ENCODE measurements at regions not wholly inside any gene's neighbourhood (a gene's known extent, or its start where the extent isn't known, plus 50 kb on each side); places are given as distances from the start of the nearest gene placed in this dataset.

GRCh38 chr12:125193376-125194152, 128.3 kb downstream of the AACS start:
- Histone ChIP-seq H3K4me1 (no peaks in the 10 kb centered on the region), H3K9me3 (no peaks in the 10 kb centered on the region), H3K27me3 (ENCODE audit: low read depth) (peaks cover 28% of the 10 kb centered on the region), H3K36me3 (replicated peaks) (no peaks in the 10 kb centered on the region), H3K4me3 (no peak overlapping the region)
- in situ Hi-C loops (cut with MboI; ENCODE audit: low sequenced_read_pairs): no loop called here
- no peak for DNase-seq (ENCODE audit: low spot score in 2 of 2)

- H3K36me3 ChIP-seq (replicated peaks): no peaks in the 10 kb centered on the region
- no peak for DNase-seq (ENCODE audit: low spot score in 2 of 2)
- no peaks in the 10 kb centered on the region for H3K4me1 ChIP-seq
- H3K9me3 ChIP-seq: no peaks in the 10 kb centered on the region
- no peak overlapping the region for H3K4me3 ChIP-seq
- in situ Hi-C loops (cut with MboI; ENCODE audit: low sequenced_read_pairs): no loop called here
- peaks cover 23% of the 10 kb centered on the region for H3K27me3 ChIP-seq (ENCODE audit: low read depth)
Observed at GRCh38 chr12:125194163-125194773, 129.0 kb downstream of the AACS start.

DNA sequence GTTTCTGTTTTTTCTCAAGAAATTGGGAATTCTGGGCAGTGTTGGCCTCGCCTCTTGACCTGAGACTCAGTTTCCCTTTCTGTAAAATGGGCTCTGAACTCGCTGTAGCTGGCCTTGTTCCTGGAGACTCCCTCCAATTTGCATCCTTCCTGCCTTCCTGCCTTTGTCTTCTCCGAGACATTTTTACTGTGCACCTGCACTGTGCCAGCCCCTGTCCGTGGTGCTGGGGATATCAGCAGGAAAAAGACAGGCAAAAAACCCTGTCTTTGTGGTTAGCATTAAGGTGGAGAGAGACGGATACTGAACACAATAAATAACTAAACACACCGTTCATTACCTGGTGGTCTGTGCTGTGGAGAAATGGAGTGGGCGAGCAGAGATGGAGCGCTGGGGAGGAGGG, 129.8 kb downstream of the AACS start:
- peaks cover 16% of the 10 kb centered on the region for H3K27me3 ChIP-seq (ENCODE audit: low read depth)
- DNase-seq (ENCODE audit: low spot score in 2 of 2): no peak
- no peaks in the 10 kb centered on the region for H3K36me3 ChIP-seq (replicated peaks)
- H3K4me1 ChIP-seq: no peaks in the 10 kb centered on the region
- H3K9me3 ChIP-seq: no peaks in the 10 kb centered on the region
- in situ Hi-C loops (cut with MboI; ENCODE audit: low sequenced_read_pairs): no loop called here
- no peak overlapping the region for H3K4me3 ChIP-seq

GRCh38 chr12:125197326-125197725, 132.1 kb downstream of the AACS start:
- Histone ChIP-seq H3K4me1 (no peaks in the 10 kb centered on the region), H3K27me3 (ENCODE audit: low read depth) (peaks cover 12% of the 10 kb centered on the region), H3K4me3 (no peak overlapping the region), H3K36me3 (replicated peaks) (no peaks in the 10 kb centered on the region), H3K9me3 (no peaks in the 10 kb centered on the region)
- in situ Hi-C loops (cut with MboI; ENCODE audit: low sequenced_read_pairs): no loop called here
- DNase-seq (ENCODE audit: low spot score in 2 of 2): no peak

GRCh38 chr12:125198652-125199051, 133.4 kb downstream of the AACS start:
- DNase-seq (ENCODE audit: low spot score in 2 of 2): no peak
- no peaks in the 10 kb centered on the region for H3K36me3 ChIP-seq (replicated peaks)
- H3K4me1 ChIP-seq: no peaks in the 10 kb centered on the region
- peaks cover 12% of the 10 kb centered on the region for H3K27me3 ChIP-seq (ENCODE audit: low read depth)
- no peaks in the 10 kb centered on the region for H3K9me3 ChIP-seq
- in situ Hi-C loops (cut with MboI; ENCODE audit: low sequenced_read_pairs): no loop called here
- H3K4me3 ChIP-seq: no peak overlapping the region

DNA sequence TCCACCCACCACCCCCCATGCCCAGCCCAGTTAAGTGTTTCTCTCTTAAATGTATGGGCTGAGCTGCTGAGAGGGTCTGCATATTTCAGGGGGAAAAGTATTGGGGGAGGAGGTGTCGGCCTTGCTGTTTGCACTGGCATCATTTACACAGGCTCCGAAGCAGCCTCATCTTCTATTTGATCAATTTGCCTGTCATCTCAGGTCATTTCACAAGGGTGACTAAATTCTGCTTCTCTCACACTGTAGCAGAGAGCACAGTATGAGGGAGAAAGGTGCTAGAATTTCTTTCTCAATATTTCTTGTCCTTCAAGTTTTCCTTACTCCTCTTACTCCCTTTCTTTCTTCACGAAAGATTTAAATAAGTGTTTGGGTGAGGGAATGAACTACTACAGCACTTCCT, 135.9 kb downstream of the AACS start:
- in situ Hi-C loops (cut with MboI; ENCODE audit: low sequenced_read_pairs): no loop called here
- Histone ChIP-seq H3K4me1 (no peaks in the 10 kb centered on the region), H3K9me3 (no peaks in the 10 kb centered on the region), H3K27me3 (ENCODE audit: low read depth) (peaks cover 9% of the 10 kb centered on the region), H3K4me3 (no peak overlapping the region), H3K36me3 (replicated peaks) (no peaks in the 10 kb centered on the region)
- no peak for DNase-seq (ENCODE audit: low spot score in 2 of 2)

DNA sequence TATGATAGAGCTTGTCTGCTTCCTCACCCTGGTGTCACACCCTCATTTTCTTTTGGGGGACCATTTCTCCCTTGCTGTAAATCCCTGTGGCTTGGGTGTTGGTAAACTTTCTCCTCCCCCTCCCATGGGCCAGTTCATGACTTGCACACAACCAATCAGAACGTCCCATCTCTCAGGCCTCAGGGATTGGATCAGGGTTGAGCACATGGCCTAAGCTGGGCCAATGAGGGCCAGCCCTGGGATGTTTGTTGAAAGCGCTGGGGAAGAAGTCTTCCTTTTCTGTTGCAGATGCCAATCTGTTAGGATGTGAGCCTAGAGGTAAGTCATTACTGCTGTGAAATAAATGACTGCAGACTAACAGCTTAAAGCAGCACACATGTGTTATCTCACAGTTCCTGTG, 136.7 kb downstream of the AACS start:
- no peaks in the 10 kb centered on the region for H3K9me3 ChIP-seq
- H3K36me3 ChIP-seq (replicated peaks): no peaks in the 10 kb centered on the region
- DNase-seq (ENCODE audit: low spot score in 2 of 2): no peak
- peaks cover 9% of the 10 kb centered on the region for H3K27me3 ChIP-seq (ENCODE audit: low read depth)
- no peak overlapping the region for H3K4me3 ChIP-seq
- in situ Hi-C loops (cut with MboI; ENCODE audit: low sequenced_read_pairs): no loop called here
- H3K4me1 ChIP-seq: no peaks in the 10 kb centered on the region

DNA sequence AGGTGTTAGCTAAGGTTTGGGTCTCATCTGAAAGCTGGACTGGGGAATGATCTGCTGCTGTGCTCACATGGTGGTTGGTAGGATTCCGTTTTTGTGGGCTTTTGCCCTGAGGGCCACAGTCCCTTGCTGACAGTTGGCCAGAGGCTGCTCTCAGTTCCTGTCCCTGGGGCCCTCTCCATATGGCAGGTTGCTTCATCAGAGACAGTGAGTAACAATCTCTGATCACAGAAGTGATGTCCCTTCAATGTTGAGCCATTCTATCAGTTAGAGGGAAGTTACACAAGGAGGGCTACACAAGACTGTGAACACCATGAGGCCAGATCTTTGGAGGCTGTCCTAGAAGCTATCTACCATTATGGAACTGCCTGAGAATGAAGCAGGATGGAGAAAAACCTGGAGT, 137.2 kb downstream of the AACS start:
- Histone ChIP-seq H3K36me3 (replicated peaks) (no peaks in the 10 kb centered on the region), H3K4me1 (no peaks in the 10 kb centered on the region), H3K4me3 (no peak overlapping the region), H3K27me3 (ENCODE audit: low read depth) (peaks cover 9% of the 10 kb centered on the region), H3K9me3 (no peaks in the 10 kb centered on the region)
- DNase-seq (ENCODE audit: low spot score in 2 of 2): no peak
- in situ Hi-C loops (cut with MboI; ENCODE audit: low sequenced_read_pairs): no loop called here

DNA sequence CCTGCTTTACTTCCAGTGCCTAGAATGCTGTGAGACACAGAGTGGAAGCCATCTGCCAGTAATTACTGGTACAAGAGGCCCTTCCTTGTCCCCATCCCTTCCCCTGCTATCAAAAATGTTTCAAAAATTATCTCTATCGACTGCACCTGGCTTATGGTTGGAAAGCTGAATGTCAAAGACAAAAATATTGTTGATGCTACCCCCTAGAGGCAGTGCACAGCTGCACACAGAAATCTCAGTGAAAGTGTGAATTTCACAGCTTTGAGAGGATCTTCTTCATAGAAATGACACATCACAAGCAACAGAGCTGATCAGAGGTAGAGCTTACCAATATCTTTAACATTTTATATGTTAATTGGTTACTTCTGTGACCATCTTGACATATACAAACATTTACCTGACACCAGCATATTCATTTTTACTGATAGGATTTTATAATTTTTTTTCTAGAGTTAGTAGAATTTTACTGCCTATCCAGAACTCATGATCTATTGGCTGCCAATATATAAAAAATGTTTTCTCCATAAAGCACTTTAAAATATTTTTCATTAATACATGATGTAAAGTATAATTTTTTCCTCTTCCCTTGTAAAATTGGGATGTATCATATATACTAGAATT, 138.0 kb downstream of the AACS start:
- no peak overlapping the region for H3K4me3 ChIP-seq
- in situ Hi-C loops (cut with MboI; ENCODE audit: low sequenced_read_pairs): no loop called here
- H3K9me3 ChIP-seq: no peaks in the 10 kb centered on the region
- DNase-seq (ENCODE audit: low spot score in 2 of 2): no peak
- H3K36me3 ChIP-seq (replicated peaks): no peaks in the 10 kb centered on the region
- H3K4me1 ChIP-seq: no peaks in the 10 kb centered on the region
- H3K27me3 ChIP-seq (ENCODE audit: low read depth): peaks cover 6% of the 10 kb centered on the region

- Histone ChIP-seq H3K9me3 (no peaks in the 10 kb centered on the region), H3K27me3 (ENCODE audit: low read depth) (peaks cover 3% of the 10 kb centered on the region), H3K4me3 (no peak overlapping the region), H3K4me1 (no peaks in the 10 kb centered on the region), H3K36me3 (replicated peaks) (no peaks in the 10 kb centered on the region)
- no peak for DNase-seq (ENCODE audit: low spot score in 2 of 2)
- in situ Hi-C loops (cut with MboI; ENCODE audit: low sequenced_read_pairs): no loop called here
Observed at GRCh38 chr12:125205386-125205785, 140.2 kb downstream of the AACS start.

DNA sequence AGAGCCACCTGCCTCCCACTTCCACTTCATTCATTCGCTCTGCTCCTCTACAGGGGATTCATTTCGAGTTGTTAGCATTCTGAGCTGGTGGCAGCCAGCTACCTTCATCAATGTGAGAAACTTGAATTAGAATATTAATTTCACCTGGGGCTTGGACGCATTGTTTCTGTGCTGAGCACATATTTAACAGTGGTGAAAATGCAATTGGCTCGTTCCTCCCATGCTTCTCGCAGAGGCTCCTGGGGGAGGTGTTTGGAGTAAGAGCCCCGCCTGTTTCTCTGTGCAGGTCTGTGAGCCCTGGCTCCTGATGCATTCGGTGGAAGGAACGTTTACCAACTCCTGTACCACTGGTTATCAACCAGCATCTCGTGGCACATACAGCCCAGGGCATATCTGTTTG, 141.5 kb downstream of the AACS start:
- in situ Hi-C loops (cut with MboI; ENCODE audit: low sequenced_read_pairs): no loop called here
- Histone ChIP-seq H3K36me3 (replicated peaks) (no peaks in the 10 kb centered on the region), H3K27me3 (ENCODE audit: low read depth) (peaks cover 2% of the 10 kb centered on the region), H3K4me3 (no peak overlapping the region), H3K4me1 (no peaks in the 10 kb centered on the region), H3K9me3 (no peaks in the 10 kb centered on the region)
- no peak for DNase-seq (ENCODE audit: low spot score in 2 of 2)

DNA sequence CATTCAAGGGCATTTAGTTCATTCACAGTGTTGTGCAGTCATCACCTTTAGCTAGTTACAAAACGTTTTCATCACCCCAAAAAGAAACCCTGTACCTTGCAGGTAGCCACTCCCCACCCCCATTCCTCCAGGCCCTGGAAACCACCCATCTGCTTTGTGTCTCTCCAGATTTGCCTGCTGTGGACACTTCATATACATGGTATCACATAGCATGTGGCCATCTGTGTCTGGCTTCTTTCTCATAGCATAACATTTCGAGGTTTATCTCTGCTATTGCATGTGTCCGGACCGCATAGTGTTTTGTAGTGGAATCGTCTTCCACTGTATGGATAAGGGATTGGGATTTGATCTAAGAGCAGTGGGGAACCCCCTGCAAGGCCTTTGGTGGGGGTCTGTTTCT, 143.1 kb downstream of the AACS start:
- no peak for DNase-seq (ENCODE audit: low spot score in 2 of 2)

GRCh38 chr12:125208942-125209341, 143.7 kb downstream of the AACS start:
- DNase-seq (ENCODE audit: low spot score in 2 of 2): no peak
- Histone ChIP-seq H3K36me3 (replicated peaks) (no peaks in the 10 kb centered on the region), H3K27me3 (ENCODE audit: low read depth) (peaks cover 7% of the 10 kb centered on the region; the same call in 1 of the 2 replicates), H3K4me1 (no peaks in the 10 kb centered on the region), H3K4me3 (no peak overlapping the region), H3K9me3 (no peaks in the 10 kb centered on the region)
- in situ Hi-C loops (cut with MboI; ENCODE audit: low sequenced_read_pairs): no loop called here

More for the DNA sequence above, 143.1 kb downstream of the AACS start:
- no peaks in the 10 kb centered on the region for H3K9me3 ChIP-seq
- peaks cover 7% of the 10 kb centered on the region for H3K27me3 ChIP-seq (ENCODE audit: low read depth)
- H3K4me3 ChIP-seq: no peak overlapping the region
- no peaks in the 10 kb centered on the region for H3K36me3 ChIP-seq (replicated peaks)
- in situ Hi-C loops (cut with MboI; ENCODE audit: low sequenced_read_pairs): no loop called here
- H3K4me1 ChIP-seq: no peaks in the 10 kb centered on the region

DNA sequence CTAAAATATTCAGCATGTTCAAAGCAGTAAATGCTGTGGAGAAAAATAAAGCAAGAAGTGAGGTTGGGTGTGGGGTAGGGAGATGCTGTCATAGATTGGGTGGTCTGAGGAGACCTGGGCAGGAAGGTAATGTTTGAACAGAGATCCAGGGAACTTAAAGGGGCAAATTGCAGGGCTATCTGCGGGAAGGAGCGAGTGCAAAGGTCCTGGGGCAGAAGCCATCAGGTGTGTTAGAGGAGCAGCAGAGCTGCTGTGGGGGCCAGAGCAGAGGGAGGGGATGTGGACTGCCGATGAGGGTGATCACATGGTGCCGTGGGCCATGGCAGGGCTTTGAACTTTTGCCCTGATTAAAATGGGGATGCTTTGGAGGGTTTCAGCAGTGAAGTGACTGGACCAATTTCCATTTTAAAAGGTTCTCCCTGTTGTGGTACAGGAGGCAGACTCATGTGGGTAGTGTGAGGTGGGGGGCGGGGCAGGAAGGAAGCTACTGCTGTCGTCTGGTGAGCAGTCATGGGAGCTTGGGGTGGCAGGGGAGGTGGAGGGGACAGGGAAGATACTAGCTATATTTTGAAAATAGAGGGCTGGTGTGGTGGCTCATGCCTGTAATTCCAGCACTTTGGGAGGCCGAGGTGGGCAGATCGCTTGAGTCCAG, 145.0 kb downstream of the AACS start:
- Histone ChIP-seq H3K27me3 (ENCODE audit: low read depth) (peaks cover 7% of the 10 kb centered on the region; the same call in 1 of the 2 replicates), H3K36me3 (replicated peaks) (no peaks in the 10 kb centered on the region), H3K4me1 (no peaks in the 10 kb centered on the region), H3K4me3 (no peak overlapping the region), H3K9me3 (no peaks in the 10 kb centered on the region)
- in situ Hi-C loops (cut with MboI; ENCODE audit: low sequenced_read_pairs): no loop called here
- DNase-seq (ENCODE audit: low spot score in 2 of 2): no peak

All from HAP-1 (cell line).